Endothelial cell of umbilical vein (primary cell): ENCODE measurements at regions not wholly inside any gene's neighbourhood (a gene's known extent, or its start where the extent isn't known, plus 50 kb on each side); places are given as distances from the start of the nearest gene placed in this dataset.

Source experiments
- BruUV-seq: library from RNA; stranded (reverse); fragments of 400-500 nt; replicated peaks from 2 replicates; lab custom pipeline; 2021; lab: Mats Ljungman, UMichigan
- CTCF ChIA-PET: fragments of 300-600, 350-600 bp; sonication (Branson Sonifier 250); formaldehyde crosslinking; loops from one replicate; lab custom pipeline; 2021; ENCODE audit warnings: antibody characterized with exemption, inconsistent platforms; lab: Charles Lee
- POLR2A ChIA-PET: fragments of 300-600, 350-600 bp; sonication (Branson Sonifier 250); formaldehyde crosslinking; loops from one replicate; lab custom pipeline; 2021; ENCODE audit warnings: antibody characterized with exemption, inconsistent platforms; lab: Charles Lee
- DNase-seq: peaks from one replicate; pipeline ENCODE4 v3.0.0-alpha.2; 2011; ENCODE audit warnings: low read depth, low spot score
- FAIRE-seq: peaks from 2 replicates; lab custom pipeline; 2011; peaks lifted over from hg19 to GRCh38; lab: Jason Lieb, UNC
- H2AFZ ChIP-seq: 2 replicates; pipeline ENCODE4 v1.6.0; 2012; ENCODE audit warnings: low read depth, low read length, control low read depth, inconsistent platforms
- H3K27ac ChIP-seq: 2 replicates; pipeline ENCODE4 v1.5.1; 2011; ENCODE audit warnings: low read depth, mild to moderate bottlenecking, control low read depth, low read length, moderate library complexity; ENCODE audit not compliant: insufficient read depth
- H3K27me3 ChIP-seq, 2 experiments: 2 replicates each; pipeline versions ENCODE4 v1.6.0 to v1.6.1; 2011; ENCODE audit warnings: low read length in 2 of 2, mixed read lengths in 1 of 2; ENCODE audit not compliant: control insufficient read depth in 2 of 2, insufficient read depth in 2 of 2
- H3K36me3 ChIP-seq, 2 experiments: 2 replicates in 1 of 2; 3 replicates in 1 of 2; pipeline ENCODE4 v1.5.1; 2011; ENCODE audit warnings: low read length in 2 of 2, mild to moderate bottlenecking in 1 of 2, moderate library complexity in 1 of 2; ENCODE audit not compliant: control insufficient read depth in 2 of 2, insufficient read depth in 2 of 2; ENCODE audit errors: extremely low read depth in 1 of 2
- H3K4me1 ChIP-seq: 3 replicates; pipeline ENCODE4 v1.5.1; 2011; ENCODE audit warnings: mild to moderate bottlenecking, low read length; ENCODE audit not compliant: control insufficient read depth, insufficient read depth; ENCODE audit errors: extremely low read depth
- H3K4me2 ChIP-seq: 2 replicates; pipeline ENCODE4 v1.6.1; 2011; ENCODE audit warnings: low read length, control low read depth, mixed read lengths; ENCODE audit not compliant: insufficient read depth
- H3K4me3 ChIP-seq, 3 experiments: fragments of 200-600 bp in 1 of 3; sonication (generic), shearing (Covaris generic) in 1 of 3; replicated peaks in 1 of 3; 2 replicates each; pipeline ENCODE4 v1.5.1; 2011 to 2016; ENCODE audit warnings: control low read depth in 3 of 3, low read length in 3 of 3, mild to moderate bottlenecking in 2 of 3, inconsistent platforms in 1 of 3, low read depth in 1 of 3, moderate library complexity in 1 of 3; ENCODE audit not compliant: insufficient read depth in 1 of 3
- H3K79me2 ChIP-seq: 2 replicates; pipeline ENCODE4 v1.6.0; 2012; ENCODE audit warnings: low read length, inconsistent platforms; ENCODE audit not compliant: control insufficient read depth, insufficient read depth
- H3K9ac ChIP-seq: replicated peaks from 2 replicates; pipeline ENCODE3; 2011; ENCODE audit warnings: low read length, control low read depth; ENCODE audit not compliant: insufficient read depth; ENCODE audit errors: extremely low read depth
- H3K9me1 ChIP-seq: replicated peaks from 3 replicates; pipeline ENCODE4 v1.6.0; 2011; ENCODE audit warnings: mild to moderate bottlenecking, low read length; ENCODE audit not compliant: control insufficient read depth, insufficient read depth; ENCODE audit errors: extremely low read depth
- H3K9me3 ChIP-seq: replicated peaks from 2 replicates; pipeline ENCODE4 v1.5.1; 2012; ENCODE audit warnings: low read length, inconsistent platforms; ENCODE audit not compliant: control insufficient read depth, insufficient read depth
- H4K20me1 ChIP-seq: replicated peaks from 2 replicates; pipeline ENCODE3; 2011; ENCODE audit warnings: mild to moderate bottlenecking, low read length; ENCODE audit not compliant: control insufficient read depth, insufficient read depth; ENCODE audit errors: extremely low read depth
- CTCF ChIP-seq, 2 donors: IDR thresholded peaks; 1 replicate in 1 of 2; 2 replicates in 1 of 2; pipeline ENCODE4 v1.5.1; 2011; ENCODE audit warnings: low read length in 2 of 2, mild to moderate bottlenecking in 2 of 2, moderate library complexity in 2 of 2, control low read depth in 1 of 2, inconsistent platforms in 1 of 2, low read depth in 1 of 2; ENCODE audit not compliant: insufficient read depth in 1 of 2; ENCODE audit errors: extremely low read depth in 1 of 2
- EZH2 ChIP-seq: IDR thresholded peaks from 2 replicates; pipeline ENCODE4 v1.6.1; 2012; ENCODE audit warnings: borderline replicate concordance, low read depth, mild to moderate bottlenecking, moderate library complexity, low read length, inconsistent platforms; ENCODE audit not compliant: severe bottlenecking
- FOS ChIP-seq: IDR thresholded peaks from 2 replicates; pipeline ENCODE4 v1.6.1; 2011; ENCODE audit warnings: mild to moderate bottlenecking, low read length, moderate library complexity, borderline replicate concordance; ENCODE audit not compliant: insufficient read depth
- GATA2 ChIP-seq: IDR thresholded peaks from 2 replicates; pipeline ENCODE4 v1.7.0; 2011; ENCODE audit warnings: low read depth, mild to moderate bottlenecking, moderate library complexity, mixed read lengths, low read length; ENCODE audit not compliant: insufficient read length, insufficient read depth
- JUN ChIP-seq: IDR thresholded peaks from 2 replicates; pipeline ENCODE4 v1.6.1; 2011; ENCODE audit warnings: borderline replicate concordance, low read depth; ENCODE audit not compliant: insufficient read length, insufficient read depth
- MAX ChIP-seq: IDR thresholded peaks from 2 replicates; pipeline ENCODE4 v1.6.1; 2011; ENCODE audit not compliant: insufficient read depth, insufficient read length
- MYC ChIP-seq: IDR thresholded peaks from one replicate; pipeline ENCODE4 v1.6.1; 2011; ENCODE audit warnings: mild to moderate bottlenecking, low read depth, low read length
- POLR2A ChIP-seq: IDR thresholded peaks from 2 replicates; pipeline ENCODE4 v1.6.1; 2012; ENCODE audit warnings: low read depth, mild to moderate bottlenecking, control low read depth, low read length
- POLR2AphosphoS5 ChIP-seq: IDR thresholded peaks from 2 replicates; pipeline ENCODE4 v1.6.1; 2012; ENCODE audit warnings: low read depth, mild to moderate bottlenecking, control low read depth, low read length, moderate library complexity; ENCODE audit not compliant: insufficient read depth
- dilution Hi-C: fragments of 300-500 bp; cut with MboI; formaldehyde crosslinking; loops from one replicate; pipeline ENCODE4 v1.15.0; 2019; ENCODE audit warnings: low sequenced_read_pairs; ENCODE audit not compliant: extremely low pct_ligation_motif_present
- intact Hi-C: fragments of 100-400 bp; cut with micrococcal nuclease; formaldehyde crosslinking; loops from one replicate; pipeline ENCODE4 v1.10.0; 2022

GRCh38 chr13:84400706-84401105 lies 518.4 kb upstream of the SLITRK1 start:
- Histone ChIP-seq H3K27me3 (no peaks in the 10 kb centered on the region), H3K4me2 (no peak overlapping the region), H3K9me1 (no peaks in the 10 kb centered on the region), H3K4me3 (no peak overlapping the region), H3K9me3 (peaks cover 16% of the 10 kb centered on the region), H3K9ac (no peak overlapping the region), H3K4me1 (no peaks in the 10 kb centered on the region), H3K79me2 (no peaks in the 10 kb centered on the region), H2AFZ (no peak overlapping the region), H3K27ac (no peak overlapping the region), H4K20me1 (no peaks in the 10 kb centered on the region), H3K36me3 (no peaks in the 10 kb centered on the region)
- ChIA-PET POLR2A (no interaction called here), CTCF (no interaction called here)
- BruUV-seq = no TSS peak
- intact Hi-C loops = no loop called here
- no peak for FAIRE-seq
- TF ChIP-seq JUN (no peak), FOS (no peak), EZH2 (no peak), GATA2 (no peak), CTCF (IDR thresholded peaks at IDR 0.05; ENCODE audit: extremely low read depth in 1 of 2, insufficient read depth in 1 of 2, low read depth in 1 of 2, low read length in 2 of 2) (no peak), POLR2AphosphoS5 (no peak), POLR2A (no peak), MYC (no peak), MAX (no peak)
- dilution Hi-C loops = no loop called here
- no peak for DNase-seq
